Cardiac muscle cell (in vitro differentiated cells and primary cell): ENCODE measurements at regions not wholly inside any gene's neighbourhood (a gene's known extent, or its start where the extent isn't known, plus 50 kb on each side); places are given as distances from the start of the nearest gene placed in this dataset.

Experiments used
- DNase-seq, 2 donors: peaks; one replicate each; pipeline versions ENCODE4 v3.0.0 to v3.0.0-alpha.2; 2010 to 2017; ENCODE audit warnings: low read depth in 1 of 2, low spot score in 1 of 2
- H3K27ac ChIP-seq: fragments of 200-600 bp; sonication (generic); 2 replicates; pipeline ENCODE4 v1.5.1; 2016
- H3K27me3 ChIP-seq: fragments of 200-600 bp; sonication (generic); 2 replicates; pipeline ENCODE4 v1.6.0; 2016; ENCODE audit warnings: control low read depth
- H3K36me3 ChIP-seq: fragments of 200-600 bp; sonication (generic); 2 replicates; pipeline ENCODE4 v1.5.1; 2016; ENCODE audit warnings: control low read depth
- H3K4me1 ChIP-seq: fragments of 200-600 bp; sonication (generic); 2 replicates; pipeline ENCODE4 v1.8.1; 2017; ENCODE audit warnings: low read depth, mild to moderate bottlenecking, mixed run types
- H3K4me3 ChIP-seq: fragments of 200-600 bp; sonication (generic); 2 replicates; pipeline ENCODE4 v1.5.1; 2016; ENCODE audit warnings: mild to moderate bottlenecking
- H3K9me3 ChIP-seq: fragments of 200-600 bp; sonication (generic); 2 replicates; pipeline ENCODE4 v1.5.1; 2017; ENCODE audit warnings: low read depth, mild to moderate bottlenecking, control low read depth
- TF ChIP-seq, protein P1 (sequence below): IDR thresholded peaks from 2 replicates; pipeline ENCODE4 v1.5.1; 2012; ENCODE audit warnings: low read depth, mild to moderate bottlenecking, low read length

DNA sequence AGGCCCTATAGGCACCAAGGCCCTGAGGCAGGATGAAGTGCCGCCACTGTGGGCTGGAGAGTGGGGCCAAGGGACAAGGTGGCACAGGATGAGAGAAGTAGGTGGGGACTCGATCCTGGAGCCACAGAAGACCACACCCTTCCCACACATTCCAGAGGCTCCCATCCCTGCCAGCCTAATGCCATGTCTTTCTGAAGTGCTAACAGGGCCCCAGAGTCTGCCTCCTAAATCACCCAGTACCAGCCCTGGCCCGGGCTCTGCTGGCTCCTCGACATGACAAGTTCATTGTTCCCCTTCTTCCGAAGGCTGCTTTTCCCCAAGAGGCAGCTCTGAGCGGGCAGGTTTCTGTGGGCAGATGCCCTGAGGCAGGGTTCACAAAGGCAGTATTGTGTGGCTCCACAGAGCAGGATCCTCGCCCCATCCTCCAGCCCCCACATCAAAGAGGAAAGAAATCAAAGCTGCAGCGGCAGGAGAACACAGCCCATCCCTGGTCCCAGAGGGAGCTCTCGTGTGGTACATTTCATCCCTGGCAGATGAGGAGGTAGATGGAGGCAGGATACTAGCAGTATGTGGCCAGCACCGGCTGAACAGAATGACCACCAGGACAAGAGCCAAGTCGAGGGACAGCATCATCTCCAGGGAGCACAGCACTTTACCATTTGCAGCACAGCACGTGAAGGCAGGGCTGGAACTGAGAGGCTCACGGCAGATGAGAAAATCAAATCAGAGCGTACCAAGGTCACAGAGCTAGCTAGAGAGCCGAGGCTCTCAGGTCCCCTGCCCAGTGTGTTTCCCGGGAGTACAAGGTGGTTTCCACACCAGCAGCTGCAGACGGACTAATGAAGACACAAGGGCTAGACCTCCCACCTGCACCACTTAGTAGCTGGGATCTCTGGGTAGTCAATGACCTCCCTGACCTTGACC is 64.8 kb downstream of the SYF2 start:
- TF ChIP-seq, protein P1, sequence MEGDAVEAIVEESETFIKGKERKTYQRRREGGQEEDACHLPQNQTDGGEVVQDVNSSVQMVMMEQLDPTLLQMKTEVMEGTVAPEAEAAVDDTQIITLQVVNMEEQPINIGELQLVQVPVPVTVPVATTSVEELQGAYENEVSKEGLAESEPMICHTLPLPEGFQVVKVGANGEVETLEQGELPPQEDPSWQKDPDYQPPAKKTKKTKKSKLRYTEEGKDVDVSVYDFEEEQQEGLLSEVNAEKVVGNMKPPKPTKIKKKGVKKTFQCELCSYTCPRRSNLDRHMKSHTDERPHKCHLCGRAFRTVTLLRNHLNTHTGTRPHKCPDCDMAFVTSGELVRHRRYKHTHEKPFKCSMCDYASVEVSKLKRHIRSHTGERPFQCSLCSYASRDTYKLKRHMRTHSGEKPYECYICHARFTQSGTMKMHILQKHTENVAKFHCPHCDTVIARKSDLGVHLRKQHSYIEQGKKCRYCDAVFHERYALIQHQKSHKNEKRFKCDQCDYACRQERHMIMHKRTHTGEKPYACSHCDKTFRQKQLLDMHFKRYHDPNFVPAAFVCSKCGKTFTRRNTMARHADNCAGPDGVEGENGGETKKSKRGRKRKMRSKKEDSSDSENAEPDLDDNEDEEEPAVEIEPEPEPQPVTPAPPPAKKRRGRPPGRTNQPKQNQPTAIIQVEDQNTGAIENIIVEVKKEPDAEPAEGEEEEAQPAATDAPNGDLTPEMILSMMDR: no peak
- H3K27me3 ChIP-seq: no peaks in the 10 kb centered on the region
- H3K27ac ChIP-seq: no peak overlapping the region
- H3K4me3 ChIP-seq: no peak overlapping the region
- H3K36me3 ChIP-seq: no peaks in the 10 kb centered on the region
- no peaks in the 10 kb centered on the region for H3K9me3 ChIP-seq
- DNase-seq: peak in 1 of 2 donors; percentile 15
- no peaks in the 10 kb centered on the region for H3K4me1 ChIP-seq

DNA sequence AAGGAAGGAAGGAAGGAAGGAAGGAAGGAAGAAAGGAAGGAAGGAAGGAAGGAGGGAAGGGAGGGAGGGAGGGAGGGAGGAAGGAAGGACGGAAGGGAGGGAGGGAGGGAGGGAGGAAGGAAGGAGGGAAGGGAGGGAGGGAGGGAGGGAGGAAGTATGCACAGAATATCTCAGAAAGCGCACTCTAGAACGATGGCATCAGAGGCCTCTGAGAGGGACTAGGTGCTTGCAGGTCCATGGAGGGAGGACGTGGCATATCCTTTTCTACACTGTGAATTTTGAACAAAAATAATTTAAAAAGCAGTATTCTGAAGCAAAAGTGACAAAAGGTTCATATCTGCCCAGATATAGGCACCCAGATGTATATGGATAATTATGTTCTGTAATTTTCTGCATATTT is 65.5 kb downstream of the SYF2 start:
- H3K4me1 ChIP-seq: no peaks in the 10 kb centered on the region
- TF ChIP-seq, protein P1: no peak
- no peak overlapping the region for H3K27ac ChIP-seq
- no peaks in the 10 kb centered on the region for H3K36me3 ChIP-seq
- DNase-seq: no peak
- no peak overlapping the region for H3K4me3 ChIP-seq
- H3K9me3 ChIP-seq: no peaks in the 10 kb centered on the region
- H3K27me3 ChIP-seq: no peaks in the 10 kb centered on the region

GRCh38 chr1:25163986-25164385 is 68.3 kb downstream of the SYF2 start:
- no peak for DNase-seq
- Histone ChIP-seq H3K9me3 (no peaks in the 10 kb centered on the region), H3K36me3 (no peaks in the 10 kb centered on the region), H3K27ac (no peak overlapping the region), H3K4me1 (no peaks in the 10 kb centered on the region), H3K4me3 (no peak overlapping the region), H3K27me3 (no peaks in the 10 kb centered on the region)
- TF ChIP-seq, protein P1: no peak

DNA sequence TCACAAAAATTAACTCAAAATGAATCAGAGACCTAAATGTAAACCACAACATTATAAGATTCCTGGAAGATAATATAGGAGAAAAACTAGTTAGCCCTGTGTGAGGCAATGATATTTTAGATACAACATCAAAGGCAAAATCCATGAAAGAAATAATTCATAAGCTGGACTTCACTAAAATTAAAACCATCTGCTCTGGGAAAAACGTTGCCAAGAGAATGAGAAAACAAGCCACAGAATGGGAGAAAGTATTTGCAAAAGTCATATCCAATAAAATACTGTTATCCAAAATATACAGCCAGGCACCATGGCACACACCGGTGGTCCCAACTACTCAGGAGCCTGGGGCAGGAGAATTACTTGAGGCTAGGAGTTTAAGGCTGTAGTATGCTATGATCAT is 70.3 kb downstream of the SYF2 start:
- Histone ChIP-seq H3K9me3 (no peaks in the 10 kb centered on the region), H3K27me3 (no peaks in the 10 kb centered on the region)

GRCh38 chr1:25157846-25158245 is 74.5 kb downstream of the SYF2 start:
- no peaks in the 10 kb centered on the region for H3K4me1 ChIP-seq
- TF ChIP-seq, protein P1: no peak
- H3K36me3 ChIP-seq: no peaks in the 10 kb centered on the region
- no peak for DNase-seq
- no peaks in the 10 kb centered on the region for H3K27me3 ChIP-seq
- H3K27ac ChIP-seq: no peak overlapping the region
- no peaks in the 10 kb centered on the region for H3K9me3 ChIP-seq
- no peak overlapping the region for H3K4me3 ChIP-seq

More for the DNA sequence above, 70.3 kb downstream of the SYF2 start:
- Histone ChIP-seq H3K36me3 (no peaks in the 10 kb centered on the region), H3K4me3 (no peak overlapping the region), H3K27ac (no peak overlapping the region), H3K4me1 (no peaks in the 10 kb centered on the region)
- peak in 1 of 2 donors; percentile 7 for DNase-seq
- TF ChIP-seq, protein P1: no peak
